HS-27A (cell line): ENCODE measurements at regions not wholly inside any gene's neighbourhood (a gene's known extent, or its start where the extent isn't known, plus 50 kb on each side); places are given as distances from the start of the nearest gene placed in this dataset.
"Not testable (repeated sequence)": the region's sequence is repeated elsewhere in the genome, so short reads cannot be mapped to it uniquely, and the experiment has no call there.

Source experiments
- DNase-seq: peaks from one replicate; pipeline ENCODE4 v3.0.0-alpha.2; 2012; ENCODE audit warnings: low read depth, missing footprints

DNA sequence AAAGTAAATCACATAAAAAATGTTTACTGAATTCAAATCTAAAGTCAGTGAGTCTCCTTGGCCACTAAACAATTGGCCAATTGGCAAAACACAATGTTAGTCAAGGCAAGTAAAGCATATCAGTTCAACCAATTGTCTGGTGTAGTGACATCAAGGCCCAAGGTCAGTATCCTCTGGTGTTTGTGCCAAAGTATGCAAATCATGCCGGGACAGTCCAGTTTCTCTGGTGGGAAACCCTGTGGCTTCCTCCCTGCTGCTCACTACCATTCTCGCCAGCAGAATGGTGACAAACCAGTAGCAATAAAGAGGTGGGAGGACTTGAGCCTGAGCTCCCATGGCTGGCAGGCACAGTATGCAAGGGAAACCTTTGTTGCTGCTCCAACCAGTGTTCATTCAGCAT is 314.9 kb upstream of the FGF13 start:
- DNase-seq = no peak

DNA sequence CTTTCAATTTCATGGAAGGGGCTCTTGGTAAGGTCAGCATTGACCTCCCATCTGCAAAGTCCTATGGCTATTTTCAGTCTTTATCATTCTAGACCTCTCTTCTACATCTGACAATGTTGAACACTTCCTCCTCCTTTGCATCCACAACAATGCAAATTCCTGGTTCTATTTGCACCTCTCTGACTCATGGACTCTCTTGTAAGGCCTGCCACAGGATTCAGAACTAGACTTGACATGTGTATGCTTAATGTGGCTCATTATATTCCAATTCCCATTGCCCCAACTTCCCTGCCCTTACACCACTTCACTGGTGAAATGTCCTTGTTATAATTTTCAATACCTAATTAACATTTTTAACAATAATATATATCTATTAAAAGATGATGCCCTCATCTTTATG is 314.3 kb upstream of the FGF13 start:
- DNase-seq = no peak

DNA sequence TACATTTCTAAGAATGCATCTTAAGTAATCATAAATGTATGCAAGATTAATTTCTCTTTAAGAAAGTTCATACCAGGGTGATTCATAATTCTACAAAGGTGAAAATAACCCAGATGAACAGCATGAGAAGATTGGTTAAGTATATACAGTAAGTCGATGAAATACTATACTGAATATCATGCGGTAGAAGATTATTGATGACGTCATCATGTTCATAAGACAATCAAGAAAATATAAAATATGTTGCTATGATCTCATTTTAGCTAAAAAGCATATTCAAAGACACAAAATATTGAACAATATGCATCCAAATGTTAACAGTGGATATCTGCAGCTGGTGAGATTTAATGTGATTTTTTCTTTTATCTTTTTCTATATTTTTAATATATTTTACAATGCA is 312.0 kb upstream of the FGF13 start:
- DNase-seq = no peak

DNA sequence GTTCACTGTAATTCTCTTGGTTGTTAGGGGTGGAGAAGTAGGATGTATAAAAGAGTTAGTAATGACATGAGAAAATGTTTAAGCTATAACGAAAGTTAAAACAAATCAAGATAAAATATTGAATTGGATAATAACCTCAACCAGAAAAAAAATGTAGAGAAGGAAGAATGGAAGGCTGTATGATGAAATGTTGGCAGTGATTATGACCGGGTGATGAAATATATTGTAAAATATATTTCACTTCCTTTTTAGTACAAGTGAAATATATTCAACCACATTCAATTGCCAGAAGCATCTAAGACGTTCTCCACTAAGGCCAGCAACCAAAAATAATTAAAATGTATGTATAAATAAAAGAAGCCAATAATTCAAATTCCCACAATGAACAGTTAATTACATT is 309.3 kb upstream of the FGF13 start:
- no peak for DNase-seq

DNA sequence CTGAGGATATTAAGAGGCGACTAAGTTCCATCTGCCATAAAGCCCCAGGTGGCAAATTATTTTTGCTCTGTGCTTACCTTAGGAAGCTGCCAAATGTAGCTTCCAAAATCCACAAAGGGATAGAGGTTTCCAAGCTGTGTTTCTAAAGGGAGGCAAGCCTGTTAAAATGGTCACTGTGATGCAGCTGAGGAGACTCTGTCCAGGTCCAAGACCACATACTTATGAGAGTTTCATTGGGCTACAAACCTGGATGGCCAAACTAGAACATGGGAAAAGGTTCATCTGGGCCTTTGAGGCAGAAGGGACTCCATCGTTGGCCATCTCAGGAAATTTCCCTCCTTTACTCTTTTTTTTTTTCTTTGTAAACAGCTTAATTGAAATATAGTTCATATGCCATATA is 306.9 kb upstream of the FGF13 start:
- DNase-seq = no peak

DNA sequence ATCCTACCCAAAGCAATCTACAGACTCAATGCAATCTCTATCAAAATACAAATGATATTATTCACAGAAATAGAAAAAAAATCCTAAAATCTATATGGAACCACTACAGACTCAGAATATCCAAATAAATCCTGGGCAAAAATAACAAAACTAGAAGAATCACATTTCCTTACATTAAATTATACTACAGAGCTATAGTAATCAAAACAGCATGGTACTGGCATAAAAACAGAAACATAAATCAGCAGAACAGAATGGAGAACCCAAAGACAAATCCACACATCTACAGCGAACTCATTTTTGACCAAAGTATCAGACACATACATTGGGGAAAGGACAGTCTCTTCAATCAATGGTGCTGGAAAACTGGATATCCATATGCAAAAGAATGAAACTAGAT is 304.1 kb upstream of the FGF13 start:
- no peak for DNase-seq

DNA sequence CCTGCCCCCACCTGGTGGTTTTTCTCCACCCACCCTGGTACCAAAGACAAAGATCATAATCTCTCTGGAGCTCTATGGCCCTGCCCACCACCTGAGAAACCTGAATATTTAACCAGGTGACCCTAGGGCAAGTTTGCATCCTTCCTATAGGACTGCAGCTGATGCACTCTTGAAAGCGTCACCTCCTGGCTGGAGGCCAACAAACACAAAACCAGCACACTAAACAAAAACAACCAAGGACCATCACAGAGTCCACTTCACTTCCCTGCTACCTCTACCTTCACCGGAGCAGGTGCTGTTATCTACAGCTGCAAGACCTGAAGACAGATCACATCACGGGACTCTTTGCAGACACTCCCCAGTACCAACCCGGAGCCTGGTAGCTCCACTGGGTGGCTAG is 296.7 kb upstream of the FGF13 start:
- DNase-seq = no peak

DNA sequence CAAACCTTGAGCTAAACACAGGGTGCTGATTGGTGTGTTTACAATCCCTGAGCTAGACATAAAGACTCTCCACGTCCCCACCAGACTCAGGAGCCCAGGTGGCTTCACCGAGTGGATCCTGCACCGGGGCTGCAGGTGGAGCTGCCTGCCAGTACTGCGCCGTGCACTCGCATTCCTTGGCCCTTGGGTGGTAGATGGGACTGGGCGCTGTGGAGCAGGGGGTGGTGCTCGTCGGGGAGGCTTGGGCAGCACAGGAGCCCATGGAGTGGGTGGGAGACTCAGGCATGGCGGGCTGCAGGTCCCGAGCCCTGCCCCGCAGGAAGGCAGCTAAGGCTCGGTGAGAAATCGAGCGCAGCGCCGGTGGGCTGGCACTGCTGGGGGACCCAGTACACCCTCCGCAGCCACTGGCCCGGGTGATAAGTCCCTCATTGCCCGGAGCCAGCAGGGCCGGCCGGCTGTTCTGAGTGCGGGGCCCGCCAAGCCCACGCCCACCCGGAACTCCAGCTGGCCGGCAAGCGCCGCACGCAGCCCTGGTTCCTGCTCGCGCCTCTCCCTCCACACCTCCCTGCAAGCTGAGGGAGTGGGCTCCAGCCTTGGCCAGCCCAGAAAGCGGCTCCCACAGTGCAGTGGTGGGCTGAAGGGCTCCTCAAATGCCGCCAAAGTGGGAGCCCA is 292.5 kb upstream of the FGF13 start:
- not testable (repeated sequence) for DNase-seq

DNA sequence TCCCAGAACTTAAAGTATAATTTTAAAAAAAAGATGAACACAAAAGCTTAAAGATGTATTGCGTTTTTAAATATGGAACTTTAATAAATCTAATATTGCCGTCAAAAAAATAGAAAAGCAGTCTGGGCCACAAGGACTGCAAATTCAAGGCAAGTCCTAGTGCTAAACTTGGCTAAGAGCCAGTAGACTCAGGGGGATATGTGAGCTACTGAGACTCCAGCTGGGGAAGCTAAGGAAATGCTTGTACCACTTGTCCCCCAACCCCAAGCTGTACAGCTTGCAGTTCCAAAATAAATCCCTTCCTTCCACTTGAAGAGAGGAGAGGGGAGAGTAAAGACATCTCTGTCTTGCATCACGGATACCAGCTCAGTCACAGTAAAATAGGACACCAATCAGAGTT is 290.8 kb upstream of the FGF13 start:
- no peak for DNase-seq

DNA sequence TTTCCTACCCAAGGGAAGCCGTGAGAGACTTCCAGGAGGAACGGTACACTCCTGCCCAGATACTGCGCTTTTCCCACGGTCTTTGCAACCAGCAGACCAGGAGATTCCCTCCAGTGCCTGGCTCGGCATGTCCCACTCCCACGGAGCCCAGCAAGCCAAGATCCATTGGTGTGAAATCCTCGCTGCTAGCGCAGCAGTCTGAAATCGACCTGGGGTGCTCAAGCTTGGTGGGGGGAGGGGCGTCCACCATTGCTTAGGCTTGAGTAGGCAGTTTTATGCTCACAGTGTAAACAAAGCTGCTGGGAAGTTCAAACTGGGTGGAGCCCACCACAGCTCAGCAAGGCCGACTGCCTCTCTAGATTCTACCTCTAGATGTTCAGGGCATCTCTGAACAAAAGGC is 284.8 kb upstream of the FGF13 start:
- DNase-seq = no peak

DNA sequence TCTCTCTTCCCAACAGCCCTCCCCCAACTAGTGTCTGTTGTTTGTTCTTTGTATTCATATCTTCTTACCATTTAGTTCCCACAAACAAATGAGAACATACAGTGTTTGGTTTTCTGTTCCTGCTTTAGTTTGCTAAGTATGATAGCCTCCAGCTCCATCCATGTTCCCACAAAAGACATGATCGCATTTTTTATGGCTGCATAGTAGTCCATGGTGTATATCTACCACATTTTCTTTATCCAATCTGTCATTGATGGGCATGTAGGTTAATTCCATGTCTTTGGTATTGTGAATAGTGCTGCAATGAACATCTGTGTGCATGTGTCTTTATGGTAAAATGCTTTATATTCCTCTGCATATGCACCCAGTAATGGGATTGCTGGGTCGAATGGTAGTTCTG is 283.9 kb upstream of the FGF13 start:
- no peak for DNase-seq

DNA sequence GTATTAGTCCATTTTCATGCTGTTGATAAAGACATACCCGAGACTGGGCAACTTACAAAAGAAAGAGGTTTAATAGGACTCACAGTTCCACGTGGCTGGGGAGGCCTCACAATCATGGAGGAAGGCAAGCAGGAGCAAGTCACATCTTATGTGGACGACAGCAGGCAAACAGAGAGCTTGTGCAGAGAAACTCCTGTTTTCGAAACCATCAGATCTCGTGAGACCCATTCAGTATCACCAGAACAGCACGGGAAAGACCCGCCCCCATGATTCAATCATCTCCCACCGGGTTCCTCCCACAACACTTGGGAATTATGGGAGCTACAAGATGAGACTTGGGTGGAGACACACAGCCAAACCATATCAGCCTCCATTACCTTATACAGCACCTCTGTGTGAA is 278.9 kb upstream of the FGF13 start:
- DNase-seq = not testable (repeated sequence)

DNA sequence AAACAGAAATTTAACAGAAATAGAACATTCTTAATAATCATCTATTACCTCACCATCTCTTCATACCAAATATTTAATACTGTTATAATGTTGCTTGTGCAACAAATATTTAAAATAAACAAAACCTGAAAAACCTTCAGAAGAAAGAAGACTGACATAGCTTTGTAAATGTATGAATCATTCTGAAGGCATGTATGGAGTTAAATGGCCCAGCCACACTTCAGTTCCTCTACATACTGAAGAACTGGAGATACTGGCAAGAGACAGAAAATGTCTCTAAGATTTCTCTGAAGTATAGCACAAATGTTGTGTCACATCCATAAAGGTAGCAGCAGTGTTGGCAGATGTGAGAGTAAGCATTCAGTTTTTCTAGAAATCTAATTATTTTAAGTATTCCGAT is 275.3 kb upstream of the FGF13 start:
- no peak for DNase-seq

DNA sequence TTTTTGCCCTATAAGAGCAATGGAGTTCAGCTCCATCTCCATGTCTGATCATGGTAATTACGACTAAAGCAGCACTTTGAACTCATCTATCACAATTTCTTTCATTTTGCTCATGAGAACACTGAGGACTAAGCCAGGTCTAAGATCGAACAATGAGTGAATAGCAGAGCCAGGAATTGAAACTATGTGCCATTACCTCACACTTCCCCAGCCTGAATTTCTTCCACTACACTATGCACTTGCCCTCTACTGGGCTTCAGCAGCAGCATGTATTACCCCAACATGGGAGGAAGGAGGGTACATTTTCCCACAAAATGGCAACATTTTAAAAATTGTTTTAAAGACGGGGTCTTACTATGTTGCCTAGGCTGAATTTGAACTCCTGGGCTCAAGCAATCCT is 274.7 kb upstream of the FGF13 start:
- no peak for DNase-seq

DNA sequence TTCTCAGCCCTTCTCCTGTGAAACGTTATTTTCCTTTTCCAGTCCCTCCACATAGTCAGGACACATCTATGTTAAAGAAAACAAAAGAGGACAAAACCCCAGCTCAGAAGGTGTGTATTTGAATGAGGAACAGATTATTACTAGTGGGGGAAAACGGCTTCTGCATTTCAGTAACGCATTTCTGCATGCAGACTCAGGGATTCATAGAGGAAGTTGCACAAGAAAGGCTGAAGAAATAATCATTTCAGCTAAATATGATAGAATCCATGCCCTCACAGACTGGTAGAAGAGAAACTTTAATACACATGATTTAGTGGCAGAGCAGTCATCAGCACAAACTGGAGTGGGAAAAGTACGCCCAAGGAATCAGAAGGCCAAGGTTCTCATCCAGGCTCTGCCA is 270.8 kb upstream of the FGF13 start:
- DNase-seq = no peak

DNA sequence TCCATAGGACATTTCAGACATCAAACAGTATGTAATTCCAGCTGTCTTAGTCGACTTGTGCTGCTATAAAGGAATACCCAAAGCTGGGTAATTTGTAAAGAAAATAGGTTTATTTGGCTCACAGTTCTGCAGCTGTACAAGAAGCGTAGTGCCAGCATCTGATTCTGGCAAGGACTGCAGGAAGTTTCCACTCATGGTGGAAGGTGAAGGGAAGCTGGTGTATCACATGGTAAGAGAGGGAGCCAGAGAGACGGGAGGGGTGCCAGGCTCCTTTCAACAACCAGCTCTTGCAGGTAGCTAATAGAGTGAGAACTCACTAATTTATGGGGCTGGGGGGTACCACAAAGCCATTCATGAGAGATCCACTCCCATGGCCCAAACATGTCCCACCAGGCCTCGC is 253.0 kb upstream of the FGF13 start:
- no peak for DNase-seq

DNA sequence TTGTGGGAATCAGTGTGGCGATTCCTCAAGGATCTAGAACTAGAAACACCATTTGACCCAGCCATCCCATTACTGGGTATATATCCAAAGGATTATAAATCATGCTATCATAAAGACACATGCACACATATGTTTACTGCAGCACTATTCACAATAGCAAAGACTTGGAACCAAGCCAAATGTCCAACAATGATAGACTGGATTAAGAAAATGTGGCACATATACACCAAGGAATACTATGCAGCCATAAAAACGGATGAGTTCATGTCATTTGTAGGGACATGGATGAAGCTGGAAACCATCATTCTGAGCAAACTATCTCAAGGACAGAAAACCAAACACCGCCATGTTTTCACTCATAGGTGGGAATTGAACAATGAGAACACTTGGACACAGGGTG is 250.9 kb upstream of the FGF13 start:
- not testable (repeated sequence) for DNase-seq

DNA sequence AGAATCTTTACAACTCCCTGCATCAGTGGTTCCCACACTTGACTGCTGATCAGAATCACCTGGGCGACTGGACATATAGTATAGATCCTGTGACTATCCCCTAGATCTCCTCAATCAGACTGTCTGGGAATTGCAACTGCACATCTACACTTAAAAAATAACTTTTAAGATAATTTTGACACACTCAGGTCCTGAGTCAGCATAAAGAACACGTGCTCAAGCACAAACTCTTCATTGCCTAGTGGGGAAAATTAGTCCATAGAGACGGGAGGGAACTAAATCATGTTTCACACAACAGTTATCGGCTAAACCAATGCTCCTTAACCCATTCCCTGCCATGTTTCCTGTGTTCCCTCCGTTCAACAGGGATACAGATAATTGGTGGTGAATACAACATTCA is 243.5 kb upstream of the FGF13 start:
- no peak for DNase-seq

DNA sequence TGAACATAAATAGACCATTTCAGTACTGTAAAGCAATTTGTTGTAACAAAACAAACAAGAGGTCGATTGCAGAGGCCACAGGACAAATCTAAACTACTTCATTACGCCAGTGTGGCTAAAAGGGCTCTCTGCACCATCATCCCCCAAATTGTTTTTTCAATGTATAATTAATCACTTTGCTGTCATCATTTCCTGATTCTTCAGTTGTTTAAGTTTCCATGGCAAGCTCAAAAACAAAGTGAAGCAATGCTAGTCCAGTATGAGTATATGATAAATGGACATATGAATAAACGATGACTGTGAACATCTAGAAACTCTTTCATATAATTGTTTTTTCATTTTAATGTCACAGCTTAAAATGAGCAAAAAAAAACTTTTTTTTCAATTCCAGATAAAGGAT is 235.4 kb upstream of the FGF13 start:
- DNase-seq = no peak

DNA sequence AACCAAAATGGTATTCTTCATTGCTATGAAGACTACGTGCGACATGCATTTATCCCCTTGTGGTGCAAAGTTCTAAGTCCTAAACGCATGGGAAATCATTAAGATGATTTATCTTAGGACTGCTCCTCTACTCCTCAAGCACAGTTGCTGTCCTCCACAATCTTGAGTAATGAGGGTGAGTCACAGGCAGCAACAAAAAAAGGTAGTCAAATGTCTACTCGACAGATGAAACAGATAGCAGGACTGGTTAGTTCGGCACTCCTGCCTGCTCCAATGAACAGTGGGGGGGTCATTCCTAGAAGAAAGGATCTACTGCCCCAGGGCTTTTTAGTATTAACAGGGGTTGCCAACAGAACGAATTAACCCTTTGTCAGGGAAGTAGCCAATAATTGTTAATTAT is 233.7 kb upstream of the FGF13 start:
- no peak for DNase-seq

DNA sequence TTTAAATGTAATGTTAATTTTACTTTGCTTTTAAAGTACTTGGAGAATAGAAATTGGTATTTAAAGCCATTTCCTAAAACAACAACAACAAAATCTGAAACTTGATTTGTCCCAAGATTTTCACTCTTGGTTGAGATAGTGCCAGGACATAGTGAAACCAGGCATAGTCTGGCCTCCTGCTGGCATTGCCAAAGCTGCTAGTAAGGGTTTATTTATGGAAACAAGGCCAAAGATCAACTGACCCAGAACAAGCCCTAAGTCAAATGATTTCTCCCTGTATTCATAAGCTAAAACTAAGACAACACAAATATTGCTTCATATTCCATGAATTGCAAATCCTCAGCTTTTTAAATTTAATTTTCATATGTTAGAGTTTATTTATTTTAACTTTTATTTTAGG is 227.5 kb upstream of the FGF13 start:
- no peak for DNase-seq

DNA sequence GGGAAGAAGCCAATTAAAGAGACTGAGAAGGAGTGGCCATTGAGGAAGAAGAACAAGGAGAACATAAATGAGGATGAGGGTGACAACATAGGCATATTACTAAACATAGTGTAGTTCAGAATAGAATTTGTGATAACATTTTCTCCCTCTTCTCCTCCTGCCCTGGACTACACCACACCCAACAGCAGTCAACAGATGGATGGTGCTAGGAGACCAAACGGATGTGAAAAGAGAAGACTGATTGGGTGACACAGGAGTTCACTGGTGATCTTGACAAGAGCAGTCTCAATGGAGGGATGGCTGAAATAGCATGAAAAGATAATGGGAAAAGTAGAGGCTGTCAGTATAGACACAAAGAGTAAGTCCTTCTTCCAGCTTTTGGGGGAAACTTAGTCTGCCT is 226.5 kb upstream of the FGF13 start:
- no peak for DNase-seq

DNA sequence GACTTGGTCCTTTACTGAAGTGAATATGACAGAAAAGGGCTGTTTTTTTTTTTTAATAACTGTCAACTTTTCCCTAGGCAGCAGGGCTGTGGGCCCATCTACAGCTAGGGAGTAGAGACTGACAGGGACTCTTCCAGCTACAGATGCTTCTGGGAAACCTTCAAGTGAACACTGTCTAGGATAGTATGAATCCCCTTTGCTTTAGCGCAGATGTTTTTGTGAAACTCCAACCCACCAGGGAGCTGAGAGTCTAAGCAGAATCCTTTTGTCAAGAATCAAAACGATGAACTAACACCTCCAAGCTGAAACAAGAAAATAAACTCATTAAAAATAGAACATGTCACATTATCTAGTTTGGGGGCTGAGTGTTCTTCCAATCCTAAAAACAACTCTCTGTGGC is 219.7 kb upstream of the FGF13 start:
- no peak for DNase-seq

DNA sequence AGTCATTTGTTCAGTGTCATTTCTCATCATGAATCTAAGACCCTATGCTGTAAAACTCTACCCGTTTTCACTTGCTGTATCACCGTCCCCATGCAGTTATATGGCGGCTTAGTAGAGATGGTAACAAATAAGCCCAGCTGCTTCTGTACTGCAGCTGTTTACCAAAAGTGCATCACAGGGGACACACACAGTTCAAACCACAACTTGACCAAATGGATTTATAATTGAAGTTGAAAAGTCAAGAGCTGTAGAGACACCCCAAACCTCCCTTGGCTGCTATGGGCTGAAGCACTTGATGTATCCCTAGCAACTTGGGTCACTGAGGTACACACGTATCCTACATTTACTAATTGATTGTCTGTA is 219.0 kb upstream of the FGF13 start:
- DNase-seq = no peak
